ENCODE measurements at regions not wholly inside any gene's neighbourhood (a gene's known extent, or its start where the extent isn't known, plus 50 kb on each side); places are given as distances from the start of the nearest gene placed in this dataset.
A peak's percentile ranks its signal among the peaks of the same experiment; 100 is the strongest.
"Not testable (repeated sequence)": the region's sequence is repeated elsewhere in the genome, so short reads cannot be mapped to it uniquely, and the experiment has no call there.

- DNase-seq, result no peak
Observed at GRCh38 chr14:38973083-38973700, 129.8 kb downstream of the SEC23A start.

GRCh38 chr14:38972511-38972910, 130.5 kb downstream of the SEC23A start:
- no peak for DNase-seq

- no peak for DNase-seq
Observed at GRCh38 chr14:38971258-38971921, 131.6 kb downstream of the SEC23A start.

GRCh38 chr14:38964630-38965029, 138.4 kb downstream of the SEC23A start:
- DNase-seq, result peak; percentile 65

GRCh38 chr14:38960946-38961531, 142.0 kb downstream of the SEC23A start:
- DNase-seq, result peak; percentile 38

GRCh38 chr14:38959021-38959420, 144.0 kb downstream of the SEC23A start:
- DNase-seq, result no peak

GRCh38 chr14:38958589-38958988, 144.4 kb downstream of the SEC23A start:
- DNase-seq, result peak; percentile 62

GRCh38 chr14:38951451-38951850, 151.6 kb downstream of the SEC23A start:
- DNase-seq, result peak; percentile 89

GRCh38 chr14:38950676-38951075, 152.4 kb downstream of the SEC23A start:
- DNase-seq, result no peak

- DNase-seq, result no peak
Observed at GRCh38 chr14:38948576-38948975, 154.5 kb downstream of the SEC23A start.

- DNase-seq, result peak; percentile 71
Observed at GRCh38 chr14:38948171-38948570, 154.9 kb downstream of the SEC23A start.

GRCh38 chr14:38947343-38947742, 155.7 kb downstream of the SEC23A start:
- DNase-seq, result no peak

- DNase-seq, result no peak
Observed at GRCh38 chr14:38944691-38945090, 158.3 kb downstream of the SEC23A start.

GRCh38 chr14:38941488-38941887, 161.5 kb downstream of the SEC23A start:
- no peak for DNase-seq

GRCh38 chr14:38932653-38933000, 170.4 kb downstream of the SEC23A start:
- DNase-seq, result not testable (repeated sequence)

GRCh38 chr14:38931969-38932652, 170.9 kb downstream of the SEC23A start:
- DNase-seq, result no peak

- no peak for DNase-seq
Observed at GRCh38 chr14:38930898-38931297, 172.1 kb downstream of the SEC23A start.

GRCh38 chr14:38930022-38930421, 173.0 kb downstream of the SEC23A start:
- DNase-seq, result no peak

- no peak for DNase-seq
Observed at GRCh38 chr14:38929416-38929815, 173.6 kb downstream of the SEC23A start.

GRCh38 chr14:38921893-38922292, 181.1 kb downstream of the SEC23A start:
- DNase-seq, result not testable (repeated sequence)

- DNase-seq, result no peak
Observed at GRCh38 chr14:38915125-38915524, 187.9 kb downstream of the SEC23A start.

GRCh38 chr14:38910092-38910491, 192.9 kb downstream of the SEC23A start:
- DNase-seq, result no peak

- no peak for DNase-seq
Observed at GRCh38 chr14:38904959-38905358, 198.1 kb downstream of the SEC23A start.

- DNase-seq, result no peak
Observed at GRCh38 chr14:38901791-38902190, 201.2 kb downstream of the SEC23A start.

Measured in fibroblast of upper back skin (primary cell).